IMR-90 (cell line): ENCODE measurements at regions not wholly inside any gene's neighbourhood (a gene's known extent, or its start where the extent isn't known, plus 50 kb on each side); places are given as distances from the start of the nearest gene placed in this dataset.

Source experiments
- ATAC-seq: fragments of 200-7000 bp; cut with Tn5 transposase; 2 replicates; pipeline ENCODE4 v1.9.1; 2020; ENCODE audit warnings: low read depth, mild to moderate bottlenecking, moderate library complexity
- BruUV-seq: library from RNA; stranded (reverse); fragments of 400-500 nt; replicated peaks from 2 replicates; lab custom pipeline; 2021; lab: Mats Ljungman, UMichigan
- CTCF ChIA-PET: fragments of 300-600 bp; formaldehyde crosslinking; extraction: SDS; loops from one replicate; lab custom pipeline; 2021; ENCODE audit warnings: antibody characterized with exemption; lab: Yijun Ruan, JAX
- POLR2A ChIA-PET: fragments of 300-600 bp; sonication (Branson Sonifier 250); formaldehyde crosslinking; loops from one replicate; lab custom pipeline; 2022; ENCODE audit warnings: antibody characterized with exemption; ENCODE audit not compliant: unreplicated experiment; lab: Charles Lee
- DNase-seq: peaks from one replicate; pipeline ENCODE4 v3.0.0; 2013
- H2AFZ ChIP-seq: replicated peaks from 2 replicates; pipeline ENCODE3; 2013; ENCODE audit warnings: low read length, mild to moderate bottlenecking; ENCODE audit not compliant: poor library complexity
- H2AK5ac ChIP-seq: 2 replicates; pipeline ENCODE4 v1.6.1; 2013; ENCODE audit warnings: low read depth, low read length, inconsistent platforms
- H2AK9ac ChIP-seq: replicated peaks from 2 replicates; pipeline ENCODE3; 2013; ENCODE audit warnings: mild to moderate bottlenecking, low read depth, low read length, moderate library complexity; ENCODE audit not compliant: poor library complexity
- H2BK120ac ChIP-seq: 2 replicates; pipeline ENCODE4 v1.6.1; 2013; ENCODE audit warnings: low read depth, low read length, inconsistent platforms
- H2BK15ac ChIP-seq: 3 replicates; pipeline ENCODE4 v1.6.1; 2013; ENCODE audit warnings: low read depth, low read length, inconsistent platforms
- H2BK20ac ChIP-seq: 2 replicates; pipeline ENCODE4 v1.6.1; 2013; ENCODE audit warnings: low read depth, mild to moderate bottlenecking, inconsistent platforms, low read length, moderate library complexity
- H2BK5ac ChIP-seq: 2 replicates; pipeline ENCODE4 v1.6.1; 2013; ENCODE audit warnings: mild to moderate bottlenecking, low read depth, low read length, inconsistent platforms; ENCODE audit not compliant: poor library complexity, severe bottlenecking
- H3K14ac ChIP-seq: replicated peaks from 2 replicates; pipeline ENCODE4 v1.6.1; 2013; ENCODE audit warnings: low read depth, low read length, inconsistent platforms
- H3K18ac ChIP-seq: 2 replicates; pipeline ENCODE4 v1.6.1; 2013; ENCODE audit warnings: low read depth, low read length, control low read depth
- H3K23ac ChIP-seq: 2 replicates; pipeline ENCODE4 v1.6.1; 2013; ENCODE audit warnings: low read depth, low read length, inconsistent platforms
- H3K27ac ChIP-seq: 2 replicates; pipeline ENCODE4 v1.5.1; 2013; ENCODE audit warnings: mild to moderate bottlenecking, control low read depth, low read length; ENCODE audit not compliant: insufficient read depth
- H3K27me3 ChIP-seq: 2 replicates; pipeline ENCODE4 v1.6.1; 2013; ENCODE audit warnings: low read length; ENCODE audit not compliant: control insufficient read depth, insufficient read depth
- H3K36me3 ChIP-seq: 2 replicates; pipeline ENCODE4 v1.6.1; 2013; ENCODE audit warnings: low read length, mixed read lengths; ENCODE audit not compliant: control insufficient read depth, insufficient read depth
- H3K4ac ChIP-seq: 2 replicates; pipeline ENCODE4 v1.6.1; 2013; ENCODE audit warnings: low read depth, low read length, inconsistent platforms
- H3K4me1 ChIP-seq: 2 replicates; pipeline ENCODE4 v1.6.1; 2013; ENCODE audit warnings: low read length, mixed read lengths; ENCODE audit not compliant: control insufficient read depth, insufficient read depth
- H3K4me2 ChIP-seq: 2 replicates; pipeline ENCODE4 v1.6.1; 2013; ENCODE audit warnings: low read depth, mild to moderate bottlenecking, control low read depth, low read length, moderate library complexity
- H3K4me3 ChIP-seq: 2 replicates; pipeline ENCODE4 v1.5.1; 2013; ENCODE audit warnings: low read depth, mild to moderate bottlenecking, control low read depth, low read length, moderate library complexity; ENCODE audit not compliant: insufficient read depth
- H3K56ac ChIP-seq: 2 replicates; pipeline ENCODE4 v1.6.1; 2013; ENCODE audit warnings: low read length, inconsistent platforms; ENCODE audit not compliant: insufficient read depth; ENCODE audit errors: extremely low read depth
- H3K79me1 ChIP-seq, 2 experiments: 2 replicates each; pipeline ENCODE4 v1.6.1; 2013; ENCODE audit warnings: low read length in 2 of 2, inconsistent platforms in 1 of 2, low read depth in 1 of 2
- H3K9ac ChIP-seq: 2 replicates; pipeline ENCODE4 v1.6.1; 2013; ENCODE audit warnings: low read depth, low read length, control low read depth
- H3K9me1 ChIP-seq: 2 replicates; pipeline ENCODE4 v1.6.1; 2013; ENCODE audit warnings: low read length, inconsistent platforms; ENCODE audit not compliant: insufficient read depth
- H3K9me3 ChIP-seq: 2 replicates; pipeline ENCODE4 v1.6.1; 2013; ENCODE audit warnings: low read length; ENCODE audit not compliant: control insufficient read depth, insufficient read depth
- H4K20me1 ChIP-seq: 2 replicates; pipeline ENCODE4 v1.6.1; 2013; ENCODE audit warnings: low read length, inconsistent platforms; ENCODE audit not compliant: insufficient read depth
- H4K5ac ChIP-seq: 2 replicates; pipeline ENCODE4 v1.6.1; 2013; ENCODE audit warnings: mild to moderate bottlenecking, low read depth, low read length, control low read depth
- H4K8ac ChIP-seq, 2 experiments: 2 replicates each; pipeline ENCODE4 v1.6.1; 2013; ENCODE audit warnings: low read depth in 2 of 2, low read length in 2 of 2, control low read depth in 1 of 2, inconsistent platforms in 1 of 2
- H4K91ac ChIP-seq: 2 replicates; pipeline ENCODE4 v1.6.1; 2013; ENCODE audit warnings: low read depth, low read length, inconsistent platforms; ENCODE audit not compliant: insufficient read depth
- BHLHE40 ChIP-seq: fragments of 150-350 bp; IDR thresholded peaks from 2 replicates; pipeline ENCODE4 v1.6.1; 2016; ENCODE audit warnings: mild to moderate bottlenecking, low read depth, low read length
- CEBPB ChIP-seq: IDR thresholded peaks from 2 replicates; pipeline ENCODE4 v1.6.1; 2012; ENCODE audit warnings: low read depth, low read length, improper control_type of control experiment
- CHD1 ChIP-seq: IDR thresholded peaks from 2 replicates; pipeline ENCODE4 v1.6.1; 2012; ENCODE audit warnings: low read depth, low read length, improper control_type of control experiment
- FOS ChIP-seq: fragments of 150-350 bp; IDR thresholded peaks from 2 replicates; pipeline ENCODE4 v1.6.1; 2016; ENCODE audit warnings: low read depth, low read length
- MAFK ChIP-seq: IDR thresholded peaks from 2 replicates; pipeline ENCODE4 v1.6.1; 2012; ENCODE audit warnings: low read depth, low read length, improper control_type of control experiment
- MAZ ChIP-seq: IDR thresholded peaks from 2 replicates; pipeline ENCODE4 v1.6.1; 2012; ENCODE audit warnings: low read depth, mild to moderate bottlenecking, low read length, improper control_type of control experiment, moderate library complexity, borderline replicate concordance
- MXI1 ChIP-seq: IDR thresholded peaks from 2 replicates; pipeline ENCODE4 v1.6.1; 2012; ENCODE audit warnings: low read depth, mild to moderate bottlenecking, low read length, moderate library complexity, borderline replicate concordance
- NFE2L2 ChIP-seq: fragments of 150-350 bp; IDR thresholded peaks from 2 replicates; pipeline ENCODE4 v1.6.1; 2016; ENCODE audit warnings: low read depth, mild to moderate bottlenecking, low read length
- POLR2A ChIP-seq: IDR thresholded peaks from 2 replicates; pipeline ENCODE4 v1.6.1; 2012; ENCODE audit warnings: mild to moderate bottlenecking, low read depth, low read length
- RAD21 ChIP-seq: IDR thresholded peaks from 2 replicates; pipeline ENCODE4 v1.6.1; 2012; ENCODE audit warnings: low read length, improper control_type of control experiment
- RCOR1 ChIP-seq: IDR thresholded peaks from 2 replicates; pipeline ENCODE4 v1.6.1; 2012; ENCODE audit warnings: mild to moderate bottlenecking, low read length, improper control_type of control experiment; ENCODE audit not compliant: insufficient replicate concordance
- RFX5 ChIP-seq: IDR thresholded peaks from 2 replicates; pipeline ENCODE4 v1.8.0; 2012; ENCODE audit warnings: low read depth, mild to moderate bottlenecking, low read length, moderate library complexity
- SMC3 ChIP-seq: fragments of 150-350 bp; IDR thresholded peaks from 2 replicates; pipeline ENCODE4 v1.6.1; 2016; ENCODE audit warnings: low read depth, mild to moderate bottlenecking, antibody characterized with exemption, low read length, moderate library complexity
- WGBS, 2 experiments: methylation state at CpG; one replicate each; pipeline versions ENCODE4 v1.1.5 to v1.1.7; 2013; ENCODE audit warnings: missing lambda C conversion rate in 2 of 2; ENCODE audit not compliant: insufficient read length in 1 of 2; ENCODE audit errors: extremely low coverage in 2 of 2; 5-methylcytosine and 5-hydroxymethylcytosine counted together
- dilution Hi-C: fragments of 300-500 bp; cut with HindIII; formaldehyde crosslinking; loops from one replicate; pipeline ENCODE4 v1.14.3; 2018; ENCODE audit warnings: low sequenced_read_pairs; ENCODE audit not compliant: unreplicated experiment
- in situ Hi-C: fragments of 300-500 bp; cut with MboI; formaldehyde crosslinking; loops from 3 replicates; pipeline ENCODE4 v1.14.3; 2019; ENCODE audit warnings: low sequenced_read_pairs, inconsistent platforms, mixed read lengths
- intact Hi-C: fragments of 100-400 bp; cut with micrococcal nuclease; formaldehyde crosslinking; loops from 2 replicates; pipeline ENCODE4 v1.10.0; 2022
- TF ChIP-seq, protein P1 (sequence below): fragments of 150-350 bp; IDR thresholded peaks from 2 replicates; pipeline ENCODE4 v1.6.1; 2017; ENCODE audit warnings: mild to moderate bottlenecking, antibody characterized with exemption, low read length, low read depth
- TF ChIP-seq, protein P2 (sequence below): conservative IDR thresholded peaks from 2 replicates; pipeline ENCODE4 v1.5.1; 2012; ENCODE audit warnings: mild to moderate bottlenecking, low read depth, low read length, improper control_type of control experiment
- TF ChIP-seq, protein P3 (sequence below): fragments of 150-350 bp; IDR thresholded peaks from 2 replicates; pipeline ENCODE4 v1.6.1; 2016; ENCODE audit warnings: low read depth, mild to moderate bottlenecking, low read length, moderate library complexity, borderline replicate concordance

DNA sequence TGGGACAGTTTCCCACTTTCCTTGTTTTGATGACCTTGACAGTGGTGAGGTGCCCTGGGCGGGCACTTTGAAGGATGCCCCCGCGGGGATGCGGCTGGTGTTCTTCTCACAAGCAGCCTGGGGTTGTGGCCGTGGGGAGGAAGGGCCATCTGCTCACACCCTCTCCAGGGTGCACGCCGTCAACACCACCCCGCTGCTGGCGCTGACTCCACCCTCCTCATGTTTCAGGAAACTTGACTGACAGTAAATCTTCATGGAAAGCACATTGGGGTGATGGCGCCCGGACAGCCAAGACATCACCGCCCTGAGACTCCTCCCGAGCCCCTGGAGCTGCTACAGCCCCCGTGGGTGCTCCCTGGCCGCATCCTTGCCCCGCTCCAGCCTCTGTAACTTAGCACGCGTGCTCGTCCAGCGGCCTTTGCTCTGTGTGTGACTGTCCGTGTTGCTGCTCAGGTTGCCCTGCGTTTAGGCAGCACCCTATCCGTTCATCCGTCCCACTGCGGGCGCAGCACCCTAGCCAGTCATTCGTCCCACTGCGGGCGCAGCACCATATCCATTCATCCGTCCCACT is 150.2 kb upstream of the C14orf180 start:
- no peak overlapping the region for H2AK9ac ChIP-seq
- dilution Hi-C loops (no loop called here), in situ Hi-C loops (no loop called here)

More for the DNA sequence above, 150.2 kb upstream of the C14orf180 start:
- H4K91ac ChIP-seq: no peak overlapping the region
- H3K9me3 ChIP-seq: peaks cover 24% of the 10 kb centered on the region
- H3K4ac ChIP-seq: no peak overlapping the region
- no peaks in the 10 kb centered on the region for H3K4me1 ChIP-seq
- no peak for ATAC-seq
- H4K8ac ChIP-seq: no peak overlapping the region
- ChIA-PET CTCF (no interaction called here), POLR2A (no interaction called here)
- no peak overlapping the region for H2BK15ac ChIP-seq
- no peak overlapping the region for H3K4me2 ChIP-seq
- no peaks in the 10 kb centered on the region for H3K79me1 ChIP-seq
- H3K27me3 ChIP-seq: no peaks in the 10 kb centered on the region
- H3K56ac ChIP-seq: no peak overlapping the region
- H3K23ac ChIP-seq: no peak overlapping the region
- H4K5ac ChIP-seq: no peak overlapping the region
- H2BK5ac ChIP-seq: no peak overlapping the region
- no peak overlapping the region for H2AFZ ChIP-seq
- H3K36me3 ChIP-seq: no peaks in the 10 kb centered on the region
- no peak overlapping the region for H2AK5ac ChIP-seq
- DNase-seq: no peak
- no TSS peak for BruUV-seq
- TF ChIP-seq BHLHE40: no peak
- TF ChIP-seq CEBPB: no peak
- no peak for TF ChIP-seq MAZ
- TF ChIP-seq, protein P1, sequence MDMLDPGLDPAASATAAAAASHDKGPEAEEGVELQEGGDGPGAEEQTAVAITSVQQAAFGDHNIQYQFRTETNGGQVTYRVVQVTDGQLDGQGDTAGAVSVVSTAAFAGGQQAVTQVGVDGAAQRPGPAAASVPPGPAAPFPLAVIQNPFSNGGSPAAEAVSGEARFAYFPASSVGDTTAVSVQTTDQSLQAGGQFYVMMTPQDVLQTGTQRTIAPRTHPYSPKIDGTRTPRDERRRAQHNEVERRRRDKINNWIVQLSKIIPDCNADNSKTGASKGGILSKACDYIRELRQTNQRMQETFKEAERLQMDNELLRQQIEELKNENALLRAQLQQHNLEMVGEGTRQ: no peak
- no peak for TF ChIP-seq FOS
- no peak for TF ChIP-seq RFX5
- TF ChIP-seq RAD21: no peak
- no peak for TF ChIP-seq CHD1
- TF ChIP-seq POLR2A: no peak
- TF ChIP-seq SMC3: no peak
- TF ChIP-seq, protein P2, sequence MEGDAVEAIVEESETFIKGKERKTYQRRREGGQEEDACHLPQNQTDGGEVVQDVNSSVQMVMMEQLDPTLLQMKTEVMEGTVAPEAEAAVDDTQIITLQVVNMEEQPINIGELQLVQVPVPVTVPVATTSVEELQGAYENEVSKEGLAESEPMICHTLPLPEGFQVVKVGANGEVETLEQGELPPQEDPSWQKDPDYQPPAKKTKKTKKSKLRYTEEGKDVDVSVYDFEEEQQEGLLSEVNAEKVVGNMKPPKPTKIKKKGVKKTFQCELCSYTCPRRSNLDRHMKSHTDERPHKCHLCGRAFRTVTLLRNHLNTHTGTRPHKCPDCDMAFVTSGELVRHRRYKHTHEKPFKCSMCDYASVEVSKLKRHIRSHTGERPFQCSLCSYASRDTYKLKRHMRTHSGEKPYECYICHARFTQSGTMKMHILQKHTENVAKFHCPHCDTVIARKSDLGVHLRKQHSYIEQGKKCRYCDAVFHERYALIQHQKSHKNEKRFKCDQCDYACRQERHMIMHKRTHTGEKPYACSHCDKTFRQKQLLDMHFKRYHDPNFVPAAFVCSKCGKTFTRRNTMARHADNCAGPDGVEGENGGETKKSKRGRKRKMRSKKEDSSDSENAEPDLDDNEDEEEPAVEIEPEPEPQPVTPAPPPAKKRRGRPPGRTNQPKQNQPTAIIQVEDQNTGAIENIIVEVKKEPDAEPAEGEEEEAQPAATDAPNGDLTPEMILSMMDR: no peak
- TF ChIP-seq NFE2L2: no peak
- TF ChIP-seq MAFK: no peak
- TF ChIP-seq RCOR1: no peak
- no peak for TF ChIP-seq MXI1
- TF ChIP-seq, protein P3, sequence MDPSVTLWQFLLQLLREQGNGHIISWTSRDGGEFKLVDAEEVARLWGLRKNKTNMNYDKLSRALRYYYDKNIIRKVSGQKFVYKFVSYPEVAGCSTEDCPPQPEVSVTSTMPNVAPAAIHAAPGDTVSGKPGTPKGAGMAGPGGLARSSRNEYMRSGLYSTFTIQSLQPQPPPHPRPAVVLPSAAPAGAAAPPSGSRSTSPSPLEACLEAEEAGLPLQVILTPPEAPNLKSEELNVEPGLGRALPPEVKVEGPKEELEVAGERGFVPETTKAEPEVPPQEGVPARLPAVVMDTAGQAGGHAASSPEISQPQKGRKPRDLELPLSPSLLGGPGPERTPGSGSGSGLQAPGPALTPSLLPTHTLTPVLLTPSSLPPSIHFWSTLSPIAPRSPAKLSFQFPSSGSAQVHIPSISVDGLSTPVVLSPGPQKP: no peak
- no peaks in the 10 kb centered on the region for H3K9me1 ChIP-seq
- intact Hi-C loops: no loop called here
- H3K9ac ChIP-seq: no peak overlapping the region
- H2BK120ac ChIP-seq: no peak overlapping the region
- 58% methylated on average over 8 of the region's 30 CpGs; no CpG with 5 or more reads in 1 of the 2 experiments for WGBS, 2 experiments
- no peak overlapping the region for H3K4me3 ChIP-seq
- no peak overlapping the region for H2BK20ac ChIP-seq
- no peaks in the 10 kb centered on the region for H4K20me1 ChIP-seq
- no peak overlapping the region for H3K14ac ChIP-seq
- no peak overlapping the region for H3K27ac ChIP-seq
- H3K18ac ChIP-seq: no peak overlapping the region
